ENCODE measurements at regions not wholly inside any gene's neighbourhood (a gene's known extent, or its start where the extent isn't known, plus 50 kb on each side); places are given as distances from the start of the nearest gene placed in this dataset.

DNA sequence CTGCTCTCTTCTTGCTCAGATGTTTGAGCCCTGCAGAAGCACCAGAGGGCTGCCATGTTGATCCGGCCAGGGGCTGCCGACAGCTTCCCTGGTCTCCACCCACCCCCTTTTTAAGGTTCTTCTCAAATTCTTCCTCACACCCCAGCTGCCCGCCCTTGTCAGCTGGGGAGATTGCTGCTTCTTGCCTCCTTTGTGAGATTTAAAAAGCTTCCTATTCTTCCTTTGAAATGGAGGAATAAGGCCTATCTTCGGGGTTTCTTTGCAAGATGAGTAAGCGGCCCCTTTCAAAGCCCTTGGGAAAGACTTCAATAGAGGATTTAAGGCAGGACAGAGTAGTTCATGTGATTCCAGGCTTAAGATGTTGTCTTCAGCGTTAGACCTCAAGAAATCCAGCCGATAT lies 211.9 kb upstream of the SHH start:
- no peak for FAIRE-seq
- Histone ChIP-seq H3K4me2 (ENCODE audit: low read length) (no peak overlapping the region), H3K4me1 (ENCODE audit: insufficient read depth, low read length) (no peaks in the 10 kb centered on the region), H2AFZ (ENCODE audit: low read depth, low read length) (no peak overlapping the region), H3K27ac (ENCODE audit: low read depth, low read length) (no peak overlapping the region), H3K4me3 (ENCODE audit: insufficient read depth, low read depth, low read length) (no peak overlapping the region), H3K9me3 (ENCODE audit: insufficient read depth, low read depth, low read length) (peaks cover 2% of the 10 kb centered on the region), H3K9ac (ENCODE audit: low read length) (no peak overlapping the region), H3K79me2 (ENCODE audit: insufficient read depth, low read length) (no peaks in the 10 kb centered on the region), H4K20me1 (ENCODE audit: insufficient read depth, low read length) (no peaks in the 10 kb centered on the region), H3K36me3 (ENCODE audit: insufficient read depth, low read length) (no peaks in the 10 kb centered on the region), H3K27me3 (ENCODE audit: insufficient read depth, low read length) (no peaks in the 10 kb centered on the region)
- H3K4me3 Mint-ChIP-seq (ENCODE audit: unreplicated experiment), result no peak overlapping the region
- no peak overlapping the region for H3K27ac Mint-ChIP-seq (ENCODE audit: unreplicated experiment)
- no peak for DNase-seq (ENCODE audit: low read depth)
- peaks cover 17% of the 10 kb centered on the region for H3K27me3 Mint-ChIP-seq (ENCODE audit: low read depth, unreplicated experiment)
- no peaks in the 10 kb centered on the region for H3K4me1 Mint-ChIP-seq (ENCODE audit: low read depth, unreplicated experiment)
- H3K9me3 Mint-ChIP-seq (ENCODE audit: unreplicated experiment), result peaks cover 5% of the 10 kb centered on the region
- H3K36me3 Mint-ChIP-seq (ENCODE audit: low read depth, unreplicated experiment), result peaks cover 2% of the 10 kb centered on the region
- TF ChIP-seq, protein P1, sequence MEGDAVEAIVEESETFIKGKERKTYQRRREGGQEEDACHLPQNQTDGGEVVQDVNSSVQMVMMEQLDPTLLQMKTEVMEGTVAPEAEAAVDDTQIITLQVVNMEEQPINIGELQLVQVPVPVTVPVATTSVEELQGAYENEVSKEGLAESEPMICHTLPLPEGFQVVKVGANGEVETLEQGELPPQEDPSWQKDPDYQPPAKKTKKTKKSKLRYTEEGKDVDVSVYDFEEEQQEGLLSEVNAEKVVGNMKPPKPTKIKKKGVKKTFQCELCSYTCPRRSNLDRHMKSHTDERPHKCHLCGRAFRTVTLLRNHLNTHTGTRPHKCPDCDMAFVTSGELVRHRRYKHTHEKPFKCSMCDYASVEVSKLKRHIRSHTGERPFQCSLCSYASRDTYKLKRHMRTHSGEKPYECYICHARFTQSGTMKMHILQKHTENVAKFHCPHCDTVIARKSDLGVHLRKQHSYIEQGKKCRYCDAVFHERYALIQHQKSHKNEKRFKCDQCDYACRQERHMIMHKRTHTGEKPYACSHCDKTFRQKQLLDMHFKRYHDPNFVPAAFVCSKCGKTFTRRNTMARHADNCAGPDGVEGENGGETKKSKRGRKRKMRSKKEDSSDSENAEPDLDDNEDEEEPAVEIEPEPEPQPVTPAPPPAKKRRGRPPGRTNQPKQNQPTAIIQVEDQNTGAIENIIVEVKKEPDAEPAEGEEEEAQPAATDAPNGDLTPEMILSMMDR (IDR thresholded peaks at IDR 0.05; ENCODE audit: insufficient read depth, low read depth, low read length), result no peak
- no peak for TF ChIP-seq EZH2 (IDR thresholded peaks at IDR 0.05; ENCODE audit: insufficient read depth, low read length)

DNA sequence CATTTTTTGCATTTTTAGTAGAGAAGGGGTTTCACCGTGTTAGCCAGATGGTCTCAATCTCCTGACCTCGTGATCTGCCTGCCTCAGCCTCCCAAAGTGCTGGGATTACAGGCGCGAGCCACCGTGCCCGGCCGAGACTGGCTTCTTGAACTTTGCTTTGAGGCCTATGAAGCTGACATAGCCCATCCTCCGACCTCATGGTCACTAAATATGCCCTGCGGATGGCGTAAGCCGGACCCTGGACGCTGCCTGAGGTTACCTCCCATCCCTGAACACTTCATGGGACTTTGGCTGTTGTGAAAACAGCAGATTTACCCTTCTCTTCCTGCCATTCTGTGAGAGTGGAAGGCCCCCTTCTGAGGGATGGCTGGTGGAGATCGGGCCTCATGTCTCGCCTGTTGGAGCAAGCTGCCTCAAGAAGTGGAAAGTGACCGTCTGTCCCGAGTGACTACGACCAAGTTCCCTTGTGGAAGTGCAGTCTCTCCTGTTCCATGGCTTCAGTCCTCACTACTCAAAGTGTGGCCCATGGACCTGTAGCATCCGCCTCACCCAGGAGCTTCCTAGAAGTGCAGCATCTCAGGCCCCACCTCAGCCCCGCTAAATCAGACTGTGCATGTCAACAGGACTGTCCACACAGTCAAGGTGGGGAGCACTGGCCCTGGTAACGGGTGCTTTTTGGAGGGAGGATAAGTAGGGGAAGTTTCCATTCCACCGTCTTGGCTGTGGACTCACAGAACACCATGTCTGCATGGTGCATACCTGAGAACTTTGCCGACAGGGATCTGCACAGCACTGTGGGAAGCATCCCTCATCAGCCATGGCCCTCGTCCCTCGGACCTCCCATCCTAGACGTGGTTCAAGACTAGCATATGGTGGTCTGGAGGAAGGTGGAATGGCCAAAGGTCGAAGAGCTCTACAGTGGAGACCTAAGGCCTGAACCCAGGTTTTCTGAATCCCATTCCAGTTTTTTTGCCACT lies 210.5 kb upstream of the SHH start:
- no peak for TF ChIP-seq EZH2 (IDR thresholded peaks at IDR 0.05; ENCODE audit: insufficient read depth, low read length)
- TF ChIP-seq, protein P1 (IDR thresholded peaks at IDR 0.05; ENCODE audit: insufficient read depth, low read depth, low read length), result no peak
- no peak overlapping the region for H3K4me2 ChIP-seq (ENCODE audit: low read length)
- H3K27me3 ChIP-seq (ENCODE audit: insufficient read depth, low read length), result no peaks in the 10 kb centered on the region
- FAIRE-seq (no peak), DNase-seq (ENCODE audit: low read depth) (no peak)
- Mint-ChIP-seq H3K27me3 (ENCODE audit: low read depth, unreplicated experiment) (peaks cover 16% of the 10 kb centered on the region), H3K9me3 (ENCODE audit: unreplicated experiment) (peaks cover 5% of the 10 kb centered on the region), H3K27ac (ENCODE audit: unreplicated experiment) (no peak overlapping the region), H3K4me1 (ENCODE audit: low read depth, unreplicated experiment) (no peaks in the 10 kb centered on the region), H3K36me3 (ENCODE audit: low read depth, unreplicated experiment) (peaks cover 4% of the 10 kb centered on the region), H3K4me3 (ENCODE audit: unreplicated experiment) (no peak overlapping the region)
- no peak overlapping the region for H2AFZ ChIP-seq (ENCODE audit: low read depth, low read length)
- no peaks in the 10 kb centered on the region for H4K20me1 ChIP-seq (ENCODE audit: insufficient read depth, low read length)
- H3K9ac ChIP-seq (ENCODE audit: low read length), result no peak overlapping the region
- no peak overlapping the region for H3K4me3 ChIP-seq (ENCODE audit: insufficient read depth, low read depth, low read length)
- no peaks in the 10 kb centered on the region for H3K79me2 ChIP-seq (ENCODE audit: insufficient read depth, low read length)
- H3K9me3 ChIP-seq (ENCODE audit: insufficient read depth, low read depth, low read length), result peaks cover 3% of the 10 kb centered on the region
- no peaks in the 10 kb centered on the region for H3K36me3 ChIP-seq (ENCODE audit: insufficient read depth, low read length)
- H3K4me1 ChIP-seq (ENCODE audit: insufficient read depth, low read length), result no peaks in the 10 kb centered on the region
- H3K27ac ChIP-seq (ENCODE audit: low read depth, low read length), result no peak overlapping the region

DNA sequence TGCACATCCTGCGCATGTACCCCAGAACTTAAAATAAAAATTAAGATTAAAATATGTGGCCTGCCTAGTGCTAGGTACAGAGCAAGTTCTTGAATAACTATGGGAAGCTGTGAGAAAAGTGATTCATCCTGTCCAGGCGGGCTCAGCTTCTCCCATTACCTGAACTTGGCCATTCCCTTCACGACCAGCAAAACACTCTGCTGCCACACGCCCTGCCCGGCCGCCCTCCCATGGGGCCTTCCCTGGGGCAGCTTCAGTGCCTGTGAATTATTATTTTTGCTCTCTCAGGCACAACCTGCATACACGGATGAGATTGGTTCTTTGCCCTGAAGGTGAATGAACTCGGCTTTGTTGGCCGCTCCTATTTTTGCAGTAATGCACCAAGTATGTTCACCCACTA lies 209.2 kb upstream of the SHH start:
- no peak overlapping the region for H3K27ac Mint-ChIP-seq (ENCODE audit: unreplicated experiment)
- TF ChIP-seq, protein P1 (IDR thresholded peaks at IDR 0.05; ENCODE audit: insufficient read depth, low read depth, low read length), result no peak
- no peak for TF ChIP-seq EZH2 (IDR thresholded peaks at IDR 0.05; ENCODE audit: insufficient read depth, low read length)
- no peak for DNase-seq (ENCODE audit: low read depth)
- Histone ChIP-seq H3K9me3 (ENCODE audit: insufficient read depth, low read depth, low read length) (peaks cover 3% of the 10 kb centered on the region), H3K4me2 (ENCODE audit: low read length) (no peak overlapping the region), H3K36me3 (ENCODE audit: insufficient read depth, low read length) (no peaks in the 10 kb centered on the region), H3K4me1 (ENCODE audit: insufficient read depth, low read length) (no peaks in the 10 kb centered on the region), H3K4me3 (ENCODE audit: insufficient read depth, low read depth, low read length) (no peak overlapping the region), H4K20me1 (ENCODE audit: insufficient read depth, low read length) (no peaks in the 10 kb centered on the region), H3K9ac (ENCODE audit: low read length) (no peak overlapping the region), H3K27me3 (ENCODE audit: insufficient read depth, low read length) (no peaks in the 10 kb centered on the region), H3K79me2 (ENCODE audit: insufficient read depth, low read length) (no peaks in the 10 kb centered on the region), H3K27ac (ENCODE audit: low read depth, low read length) (no peak overlapping the region), H2AFZ (ENCODE audit: low read depth, low read length) (no peak overlapping the region)
- H3K36me3 Mint-ChIP-seq (ENCODE audit: low read depth, unreplicated experiment), result peaks cover 4% of the 10 kb centered on the region
- H3K27me3 Mint-ChIP-seq (ENCODE audit: low read depth, unreplicated experiment), result peaks cover 20% of the 10 kb centered on the region
- no peaks in the 10 kb centered on the region for H3K4me1 Mint-ChIP-seq (ENCODE audit: low read depth, unreplicated experiment)
- no peak overlapping the region for H3K4me3 Mint-ChIP-seq (ENCODE audit: unreplicated experiment)
- H3K9me3 Mint-ChIP-seq (ENCODE audit: unreplicated experiment), result peaks cover 5% of the 10 kb centered on the region
- FAIRE-seq, result no peak
